ENCODE measurements at regions not wholly inside any gene's neighbourhood (a gene's known extent, or its start where the extent isn't known, plus 50 kb on each side); places are given as distances from the start of the nearest gene placed in this dataset.

- DNase-seq, result no peak
These were observed 452.5 kb downstream of the MCTP2 start for GRCh38 chr15:94683902-94684301.

GRCh38 chr15:94691169-94691568, 459.8 kb downstream of the MCTP2 start:
- no peak for DNase-seq

GRCh38 chr15:94692710-94693109, 461.3 kb downstream of the MCTP2 start:
- DNase-seq, result no peak

GRCh38 chr15:94700211-94700610, 468.9 kb downstream of the MCTP2 start:
- DNase-seq, result no peak

GRCh38 chr15:94701281-94701985, 470.1 kb downstream of the MCTP2 start:
- DNase-seq, result no peak

- DNase-seq, result no peak
These were observed 472.2 kb downstream of the MCTP2 start for GRCh38 chr15:94703596-94703995.

- DNase-seq, result no peak
These were observed 473.1 kb downstream of the MCTP2 start for GRCh38 chr15:94704421-94704820.

GRCh38 chr15:94704946-94705345, 473.6 kb downstream of the MCTP2 start:
- no peak for DNase-seq

GRCh38 chr15:94709319-94709718, 478.0 kb downstream of the MCTP2 start:
- DNase-seq, result no peak

- DNase-seq, result no peak
These were observed 490.8 kb downstream of the MCTP2 start for GRCh38 chr15:94722024-94722636.

- DNase-seq, result no peak
These were observed 492.4 kb downstream of the MCTP2 start for GRCh38 chr15:94723801-94724200.

GRCh38 chr15:94731286-94731685, 499.9 kb downstream of the MCTP2 start:
- DNase-seq, result no peak

- no peak for DNase-seq
These were observed 503.1 kb downstream of the MCTP2 start for GRCh38 chr15:94734460-94734859.

GRCh38 chr15:94736236-94736635, 504.9 kb downstream of the MCTP2 start:
- DNase-seq, result no peak

- no peak for DNase-seq
These were observed 508.3 kb downstream of the MCTP2 start for GRCh38 chr15:94739639-94740038.

GRCh38 chr15:94740469-94740868, 509.1 kb downstream of the MCTP2 start:
- DNase-seq, result no peak

GRCh38 chr15:94743668-94744067, 512.3 kb downstream of the MCTP2 start:
- DNase-seq, result no peak

- DNase-seq, result no peak
These were observed 512.9 kb downstream of the MCTP2 start for GRCh38 chr15:94744080-94744793.

GRCh38 chr15:94745371-94745770, 514.0 kb downstream of the MCTP2 start:
- DNase-seq, result no peak

- DNase-seq, result no peak
These were observed 516.1 kb downstream of the MCTP2 start for GRCh38 chr15:94747510-94747909.

- DNase-seq, result no peak
These were observed 518.7 kb downstream of the MCTP2 start for GRCh38 chr15:94749811-94750617.

GRCh38 chr15:94760348-94760747, 529.0 kb downstream of the MCTP2 start:
- DNase-seq, result no peak

GRCh38 chr15:94761574-94761973, 530.2 kb downstream of the MCTP2 start:
- no peak for DNase-seq
